Prostate gland (tissue), 2 donors: ENCODE measurements at regions not wholly inside any gene's neighbourhood (a gene's known extent, or its start where the extent isn't known, plus 50 kb on each side); places are given as distances from the start of the nearest gene placed in this dataset.

Experiments used
- POLR2A ChIP-seq: fragments of 450-650 bp; IDR thresholded peaks from one replicate; pipeline ENCODE4 v1.6.1; 2016; ENCODE audit warnings: antibody characterized with exemption, mild to moderate bottlenecking
- TF ChIP-seq, protein P1 (sequence below), 4 experiments: fragments of 200-600 bp in 2 of 4; fragments of 450-650 bp in 2 of 4; sonication (generic) in 2 of 4; IDR thresholded peaks; 1 replicate in 3 of 4; 2 replicates in 1 of 4; pipeline ENCODE4 v1.5.1; 2016 to 2019; ENCODE audit warnings: antibody characterized with exemption in 4 of 4, mild to moderate bottlenecking in 2 of 4, moderate library complexity in 2 of 4

DNA sequence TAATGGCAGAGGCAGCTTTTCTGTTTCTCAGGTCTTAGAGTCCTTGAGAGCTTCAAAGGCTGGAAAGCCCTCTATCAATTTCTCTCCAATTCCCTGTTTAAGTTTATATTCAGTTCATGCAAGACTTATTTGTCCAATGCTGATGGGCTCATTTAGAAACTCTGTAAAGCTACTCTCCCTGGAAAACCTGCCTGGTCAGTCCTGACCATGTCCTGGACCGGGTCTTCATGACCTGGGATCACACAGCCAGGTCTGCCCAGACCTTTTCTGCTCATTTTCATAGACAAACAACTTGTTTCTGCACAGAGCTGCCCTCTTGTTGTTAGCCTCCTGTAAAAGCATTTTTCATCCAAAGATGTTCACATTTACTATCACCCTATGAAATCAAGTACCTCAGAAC, 85.4 kb upstream of the TBCA start:
- TF ChIP-seq, protein P1, sequence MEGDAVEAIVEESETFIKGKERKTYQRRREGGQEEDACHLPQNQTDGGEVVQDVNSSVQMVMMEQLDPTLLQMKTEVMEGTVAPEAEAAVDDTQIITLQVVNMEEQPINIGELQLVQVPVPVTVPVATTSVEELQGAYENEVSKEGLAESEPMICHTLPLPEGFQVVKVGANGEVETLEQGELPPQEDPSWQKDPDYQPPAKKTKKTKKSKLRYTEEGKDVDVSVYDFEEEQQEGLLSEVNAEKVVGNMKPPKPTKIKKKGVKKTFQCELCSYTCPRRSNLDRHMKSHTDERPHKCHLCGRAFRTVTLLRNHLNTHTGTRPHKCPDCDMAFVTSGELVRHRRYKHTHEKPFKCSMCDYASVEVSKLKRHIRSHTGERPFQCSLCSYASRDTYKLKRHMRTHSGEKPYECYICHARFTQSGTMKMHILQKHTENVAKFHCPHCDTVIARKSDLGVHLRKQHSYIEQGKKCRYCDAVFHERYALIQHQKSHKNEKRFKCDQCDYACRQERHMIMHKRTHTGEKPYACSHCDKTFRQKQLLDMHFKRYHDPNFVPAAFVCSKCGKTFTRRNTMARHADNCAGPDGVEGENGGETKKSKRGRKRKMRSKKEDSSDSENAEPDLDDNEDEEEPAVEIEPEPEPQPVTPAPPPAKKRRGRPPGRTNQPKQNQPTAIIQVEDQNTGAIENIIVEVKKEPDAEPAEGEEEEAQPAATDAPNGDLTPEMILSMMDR (IDR thresholded peaks at IDR 0.05): no peak
- TF ChIP-seq POLR2A: no peak
